WI38 (cell line): ENCODE measurements at regions not wholly inside any gene's neighbourhood (a gene's known extent, or its start where the extent isn't known, plus 50 kb on each side); places are given as distances from the start of the nearest gene placed in this dataset.
"Not testable (repeated sequence)": the region's sequence is repeated elsewhere in the genome, so short reads cannot be mapped to it uniquely, and the experiment has no call there.

ENCODE experiments used
- H3K4me3 ChIP-seq: 2 replicates; pipeline ENCODE4 v1.5.1; 2011; ENCODE audit warnings: low read depth, mild to moderate bottlenecking, control low read depth, low read length
- CTCF ChIP-seq: IDR thresholded peaks from 2 replicates; pipeline ENCODE4 v1.5.1; 2012; ENCODE audit warnings: low read depth, mild to moderate bottlenecking, control low read depth, low read length

DNA sequence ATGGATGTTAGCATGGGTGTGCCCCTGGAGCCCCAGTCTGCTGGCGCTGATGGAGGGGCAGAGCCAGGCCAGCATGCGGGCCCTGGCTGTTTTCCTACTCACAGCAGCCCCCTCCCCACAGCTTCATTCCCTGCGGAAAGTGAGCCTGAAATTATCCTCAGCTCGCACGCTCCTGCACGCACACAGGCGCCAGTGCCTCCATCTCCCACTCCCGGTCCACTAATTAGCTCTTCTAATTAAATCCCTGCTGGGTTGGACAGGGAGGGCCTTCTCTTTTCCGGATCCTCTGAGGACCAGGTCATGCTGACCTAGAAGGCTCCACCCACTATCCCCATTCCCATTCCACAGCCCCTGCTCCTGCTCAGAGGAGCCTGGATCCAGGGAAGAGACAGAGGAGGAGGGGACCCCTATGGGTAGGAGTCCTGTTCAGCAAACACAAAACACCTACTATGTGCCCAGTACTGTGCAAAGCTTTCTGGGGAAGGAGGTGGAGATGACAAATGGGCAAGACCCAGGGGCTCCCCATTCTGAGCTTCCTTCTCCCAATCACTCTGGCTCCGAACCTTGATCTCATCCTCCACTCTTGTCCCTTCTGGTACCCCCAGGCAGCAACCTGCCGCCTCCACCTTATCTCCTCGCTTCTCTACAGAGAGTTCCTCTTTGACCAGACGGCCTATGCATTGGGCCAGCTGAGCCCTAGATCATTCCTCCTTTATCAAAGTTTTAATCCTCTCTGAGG, 70.2 kb upstream of the CCDC167 start:
- H3K4me3 ChIP-seq: no peak overlapping the region
- TF ChIP-seq CTCF: no peak

- no peak for TF ChIP-seq CTCF
- no peak overlapping the region for H3K4me3 ChIP-seq
These were observed 69.6 kb upstream of the CCDC167 start for GRCh38 chr6:37569317-37569716.

DNA sequence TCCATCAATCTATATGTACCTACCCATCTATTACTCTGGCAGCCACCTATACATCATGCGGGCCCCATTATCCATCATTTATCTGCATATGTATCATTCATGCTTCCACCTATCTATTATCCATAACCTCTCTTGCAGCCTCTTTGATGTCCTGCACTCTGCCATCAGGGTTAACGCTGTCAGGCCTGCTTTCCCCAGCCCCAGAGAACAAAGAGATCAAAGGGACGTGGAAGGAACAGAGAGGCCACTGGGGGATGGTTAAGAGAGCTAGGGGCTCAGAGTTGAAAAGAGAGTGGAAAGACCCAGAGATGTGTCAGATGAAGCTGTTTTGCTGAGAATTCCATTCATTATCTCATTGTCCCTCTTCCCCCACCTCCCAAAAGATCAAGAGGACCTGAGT, 67.3 kb upstream of the CCDC167 start:
- TF ChIP-seq CTCF: no peak
- no peak overlapping the region for H3K4me3 ChIP-seq

GRCh38 chr6:37566111-37566949, 66.6 kb upstream of the CCDC167 start:
- peak; percentile 94 for TF ChIP-seq CTCF
- peak overlapping the region; percentile 21 for H3K4me3 ChIP-seq

DNA sequence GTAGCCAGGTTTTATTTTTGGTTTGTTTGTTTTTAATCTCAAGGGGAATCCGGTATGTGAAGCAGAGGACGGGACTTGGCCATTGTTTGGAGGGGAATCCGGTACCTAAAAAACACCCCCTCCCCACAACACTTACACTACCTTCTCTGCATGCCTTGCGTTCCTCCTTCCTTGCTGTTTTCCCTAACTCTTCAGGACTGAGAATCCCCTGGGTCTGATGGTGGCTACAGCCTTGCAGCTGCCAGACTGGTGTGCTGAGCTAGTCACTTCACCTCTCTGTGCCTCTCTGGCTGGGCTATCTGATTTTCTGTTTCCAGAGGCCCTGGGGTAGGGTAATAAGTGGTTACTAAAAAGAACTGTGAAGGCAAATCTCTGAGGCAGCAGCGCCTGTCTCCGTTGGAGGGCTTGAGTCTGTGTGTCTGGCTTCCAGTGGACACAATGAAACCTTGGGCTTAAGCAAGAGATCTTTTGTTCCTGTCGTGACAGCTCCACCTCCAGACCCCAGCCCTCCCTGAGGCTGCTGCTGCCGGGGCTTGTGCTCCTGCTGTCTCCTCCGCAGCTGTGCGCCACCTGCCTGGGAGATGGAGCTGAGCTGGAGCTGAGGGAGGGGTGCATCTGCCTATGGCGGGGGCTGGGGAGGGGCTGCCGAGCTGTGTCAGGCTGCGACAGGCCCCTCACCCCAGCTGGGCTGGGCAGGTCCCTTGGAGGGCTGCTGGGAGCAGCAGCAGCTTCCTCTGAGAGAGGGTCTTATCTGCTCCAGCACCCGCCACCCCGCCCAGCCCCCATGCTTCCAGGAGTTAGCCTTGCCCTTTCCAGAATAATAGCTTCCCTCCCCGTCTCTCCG, 65.8 kb upstream of the CCDC167 start:
- H3K4me3 ChIP-seq: peak overlapping the region; percentile 21
- 0 out of 2 replicates have a peak, but pooled peaks have one; percentile 5 for TF ChIP-seq CTCF

GRCh38 chr6:37562926-37563288, 63.2 kb upstream of the CCDC167 start:
- H3K4me3 ChIP-seq: not testable (repeated sequence)

GRCh38 chr6:37561361-37561760, 61.7 kb upstream of the CCDC167 start:
- H3K4me3 ChIP-seq: no peak overlapping the region
- no peak for TF ChIP-seq CTCF
